Left colon (tissue), 2 donors: ENCODE measurements at regions not wholly inside any gene's neighbourhood (a gene's known extent, or its start where the extent isn't known, plus 50 kb on each side); places are given as distances from the start of the nearest gene placed in this dataset.
"Not testable (repeated sequence)": the region's sequence is repeated elsewhere in the genome, so short reads cannot be mapped to it uniquely, and the experiment has no call there.

ENCODE experiments used
- ATAC-seq: fragments of 200-7000 bp; cut with Tn5 transposase; one replicate; pipeline ENCODE4 v1.9.1; 2020; ENCODE audit warnings: mild to moderate bottlenecking, moderate library complexity
- DNase-seq, 2 donors: peaks; one replicate each; pipeline ENCODE4 v3.0.0-alpha.2; 2020
- intact Hi-C, 2 donors: fragments of 100-400 bp; cut with DNase I in 1 of 2; cut with micrococcal nuclease in 1 of 2; formaldehyde crosslinking; loops; one replicate each; pipeline versions ENCODE4 v1.11.2 to v1.14.0; 2022; cut with DNase I, micrococcal nuclease
- donor health status: DM: no; HTN: no; CAD: no.
- donor health status: DM: yes; HTN: yes; CAD: no.

DNA sequence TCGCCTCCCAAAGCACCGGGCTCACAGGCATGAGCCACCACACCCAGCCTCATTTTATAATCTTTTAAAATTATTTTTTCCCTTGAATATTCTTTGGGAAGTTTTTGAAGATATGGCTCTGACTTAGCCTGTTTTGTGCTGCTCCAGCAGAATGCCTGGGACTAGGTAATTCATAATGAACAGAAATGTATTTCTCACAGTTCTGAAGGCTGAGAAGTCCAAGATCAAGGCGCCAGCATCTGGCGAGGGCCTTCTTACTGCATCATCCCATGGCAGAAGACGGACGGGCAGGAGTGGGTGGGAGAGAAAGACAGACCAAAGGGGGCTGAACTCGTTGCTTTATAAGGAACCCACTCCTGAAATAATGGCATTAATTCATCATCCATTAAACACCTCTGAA is 99.0 kb upstream of the SLC25A33 start:
- ATAC-seq = no peak
- intact Hi-C loops = no loop called here
- no peak for DNase-seq

DNA sequence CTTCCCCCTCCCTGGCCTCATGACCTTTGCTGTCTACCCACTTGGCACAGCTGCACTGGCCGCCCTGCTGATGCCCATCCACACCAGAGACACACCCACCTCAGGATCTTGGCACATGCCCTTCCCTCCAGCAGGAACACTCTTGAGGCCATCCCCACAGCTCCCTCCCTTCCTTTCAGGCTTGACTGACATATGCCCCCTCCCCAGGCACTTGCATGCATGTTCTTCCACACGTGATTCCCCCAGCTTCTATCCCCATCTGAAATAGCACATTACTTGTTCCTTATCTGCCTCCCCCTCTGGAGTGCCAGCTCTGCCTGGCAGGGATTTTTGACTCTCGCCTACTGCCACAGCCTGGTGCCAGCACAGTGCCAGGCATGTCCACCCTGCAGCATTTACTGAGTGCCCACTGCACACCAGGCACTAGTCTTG is 98.5 kb upstream of the SLC25A33 start:
- intact Hi-C loops = no loop called here
- DNase-seq = peak in 1 of 2 donors; percentile 47
- no peak for ATAC-seq

GRCh38 chr1:9441451-9442133 is 97.7 kb upstream of the SLC25A33 start:
- no peak for DNase-seq
- ATAC-seq = no peak
- intact Hi-C loops = no loop called here

GRCh38 chr1:9442278-9442846 is 96.9 kb upstream of the SLC25A33 start:
- DNase-seq (no peak), ATAC-seq (peak; percentile 48)
- intact Hi-C loops = no loop called here

DNA sequence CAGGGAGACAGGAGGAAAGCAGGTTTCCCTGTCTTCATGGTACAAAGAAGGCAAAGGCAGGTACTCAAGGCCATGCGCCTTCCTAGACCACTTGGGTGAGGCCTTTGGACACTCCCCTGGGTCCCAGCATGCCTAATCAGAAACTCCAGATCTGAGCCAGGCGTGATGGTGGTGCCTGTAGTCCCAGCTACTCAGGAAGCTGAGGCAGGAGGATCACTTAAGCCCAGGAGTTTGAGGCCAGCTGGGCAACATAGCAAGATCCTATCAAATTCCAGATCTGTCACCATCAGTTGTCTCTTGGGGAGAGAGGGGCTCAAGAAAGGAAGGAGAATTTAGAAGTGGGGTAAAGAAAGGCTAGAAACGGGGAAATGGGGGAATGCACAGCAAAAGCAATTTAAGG is 96.3 kb upstream of the SLC25A33 start:
- DNase-seq (no peak), ATAC-seq (no peak)
- intact Hi-C loops = no loop called here

DNA sequence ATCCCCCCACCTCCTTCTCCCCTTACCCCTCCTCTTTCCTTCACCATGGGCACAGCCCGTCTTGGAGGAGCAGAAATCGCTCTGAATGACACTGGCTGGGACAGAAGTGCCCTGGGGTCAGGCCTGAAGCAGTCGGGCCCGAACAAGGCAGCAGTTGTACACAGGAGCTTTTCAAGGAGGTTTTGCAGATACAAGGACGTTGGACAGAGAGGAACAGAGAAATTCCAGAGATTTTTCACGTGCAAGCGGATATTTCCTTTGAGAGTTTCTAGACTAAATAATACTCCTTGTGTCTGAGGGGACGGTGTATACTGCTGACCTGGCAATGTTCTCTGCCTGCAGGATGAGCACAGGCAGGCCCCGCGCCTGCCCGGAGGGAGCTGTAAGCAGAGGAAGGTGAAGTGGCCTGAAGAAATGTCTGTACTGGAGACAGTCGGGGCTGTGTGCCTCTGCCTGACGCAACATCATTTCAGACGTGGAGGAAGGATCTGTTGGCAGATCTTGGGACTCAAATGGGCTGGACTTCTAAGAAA is 95.3 kb upstream of the SLC25A33 start:
- no peak for ATAC-seq
- intact Hi-C loops = no loop called here
- DNase-seq = no peak

DNA sequence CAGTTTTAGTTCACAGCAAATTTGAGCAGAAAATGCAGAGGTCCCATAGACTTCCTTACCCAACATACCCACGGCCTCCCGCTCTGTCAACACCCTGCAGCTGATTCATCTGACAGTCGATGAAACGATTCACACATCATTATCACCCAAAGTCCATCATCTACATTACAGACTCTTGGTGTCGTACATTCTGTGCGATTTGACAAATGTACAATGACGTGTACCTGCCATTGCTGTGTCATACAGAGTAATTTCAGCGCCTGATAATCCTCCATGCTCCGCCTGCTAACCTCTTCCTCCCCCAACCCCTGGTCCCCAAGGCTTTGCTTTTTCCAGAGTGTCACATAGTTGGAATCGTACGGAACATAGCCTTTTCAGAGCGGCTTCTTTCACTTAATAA is 94.7 kb upstream of the SLC25A33 start:
- DNase-seq (no peak), ATAC-seq (no peak)
- intact Hi-C loops = no loop called here

- intact Hi-C loops, ATAC-seq, DNase-seq: not testable (repeated sequence)
Measured at GRCh38 chr1:9445081-9445480, 94.2 kb upstream of the SLC25A33 start.

GRCh38 chr1:9447215-9447960 is 91.9 kb upstream of the SLC25A33 start:
- no peak for DNase-seq
- ATAC-seq = no peak
- intact Hi-C loops = no loop called here

- peak; percentile 29 for ATAC-seq
- intact Hi-C loops = no loop called here
- DNase-seq = no peak
Measured at GRCh38 chr1:9448132-9449109, 90.8 kb upstream of the SLC25A33 start.

DNA sequence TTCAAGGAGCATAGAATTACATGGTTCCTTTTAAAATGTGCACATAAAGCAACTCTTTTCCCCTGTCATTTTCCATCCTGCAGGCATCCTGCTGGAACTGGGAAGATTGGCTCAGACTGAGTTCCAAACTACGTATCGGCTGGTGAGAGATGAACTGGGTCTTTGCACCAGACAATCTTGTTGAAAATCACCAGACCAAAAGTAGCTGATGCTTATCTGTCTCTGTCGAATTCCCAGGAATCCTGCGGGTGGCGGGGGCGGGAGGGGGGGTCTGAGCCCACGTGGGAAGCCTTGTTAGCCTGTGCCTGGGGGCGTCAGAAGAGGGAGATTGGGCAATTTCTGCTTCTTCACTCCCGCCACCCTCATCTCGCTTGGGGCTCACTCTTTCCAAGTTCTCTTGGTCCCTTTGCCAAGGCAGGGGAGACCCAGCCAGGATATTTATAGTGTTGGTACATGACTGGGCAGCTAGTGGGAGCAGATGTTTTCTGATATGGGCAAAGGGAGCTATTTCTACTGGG is 90.1 kb upstream of the SLC25A33 start:
- intact Hi-C loops = no loop called here
- DNase-seq (no peak), ATAC-seq (no peak)

GRCh38 chr1:9449976-9450696 is 89.1 kb upstream of the SLC25A33 start:
- intact Hi-C loops = loop anchor here in 1 of 2 donors (10.0 kb wide), 1 partner anchor 165 kb away; no protein-coding TSS in a partner anchor
- no peak for DNase-seq
- ATAC-seq = peak; percentile 29

- no peak for DNase-seq
- intact Hi-C loops = loop anchor here in 1 of 2 donors (10.0 kb wide), 1 partner anchor 166 kb away; no protein-coding TSS in a partner anchor
- no peak for ATAC-seq
Measured at GRCh38 chr1:9451081-9451480, 88.2 kb upstream of the SLC25A33 start.

DNA sequence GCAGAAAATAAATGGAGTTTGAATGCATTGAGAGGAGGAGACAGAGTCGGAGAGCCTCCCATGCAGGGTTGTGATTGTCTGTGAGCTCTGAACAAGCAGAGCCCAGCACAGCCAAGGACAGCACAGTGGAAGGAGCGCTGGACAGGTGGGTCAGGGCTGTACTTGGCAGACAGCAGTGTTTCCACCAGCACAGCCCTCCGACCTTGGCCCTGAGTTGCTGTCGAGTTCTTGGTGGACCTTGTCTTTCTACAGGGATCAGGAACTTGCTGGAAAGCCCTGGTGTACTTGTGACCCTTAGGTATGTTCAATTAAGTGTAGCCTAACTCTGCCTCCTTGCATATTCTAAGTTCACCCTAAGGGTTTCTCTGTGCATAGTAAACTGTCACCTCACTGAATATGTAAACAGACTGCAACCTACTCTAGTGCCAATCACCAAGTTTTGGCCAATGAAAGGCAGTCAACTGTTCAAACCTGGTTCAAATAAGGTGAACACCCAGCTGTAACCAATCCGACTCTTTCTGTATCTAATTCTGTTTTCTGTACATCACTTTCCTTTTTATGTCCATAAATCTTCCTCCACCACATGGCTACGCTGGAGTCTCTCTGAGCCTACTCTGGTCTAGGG is 86.6 kb upstream of the SLC25A33 start:
- DNase-seq (no peak), ATAC-seq (no peak)

GRCh38 chr1:9453375-9453774 is 85.9 kb upstream of the SLC25A33 start:
- DNase-seq (no peak), ATAC-seq (no peak)
- intact Hi-C loops = loop anchor here in 1 of 2 donors (10.0 kb wide), 1 partner anchor 169 kb away; no protein-coding TSS in a partner anchor

More for the DNA sequence above, 86.6 kb upstream of the SLC25A33 start:
- intact Hi-C loops = loop anchor here in 1 of 2 donors (10.0 kb wide), 1 partner anchor 168 kb away; no protein-coding TSS in a partner anchor

DNA sequence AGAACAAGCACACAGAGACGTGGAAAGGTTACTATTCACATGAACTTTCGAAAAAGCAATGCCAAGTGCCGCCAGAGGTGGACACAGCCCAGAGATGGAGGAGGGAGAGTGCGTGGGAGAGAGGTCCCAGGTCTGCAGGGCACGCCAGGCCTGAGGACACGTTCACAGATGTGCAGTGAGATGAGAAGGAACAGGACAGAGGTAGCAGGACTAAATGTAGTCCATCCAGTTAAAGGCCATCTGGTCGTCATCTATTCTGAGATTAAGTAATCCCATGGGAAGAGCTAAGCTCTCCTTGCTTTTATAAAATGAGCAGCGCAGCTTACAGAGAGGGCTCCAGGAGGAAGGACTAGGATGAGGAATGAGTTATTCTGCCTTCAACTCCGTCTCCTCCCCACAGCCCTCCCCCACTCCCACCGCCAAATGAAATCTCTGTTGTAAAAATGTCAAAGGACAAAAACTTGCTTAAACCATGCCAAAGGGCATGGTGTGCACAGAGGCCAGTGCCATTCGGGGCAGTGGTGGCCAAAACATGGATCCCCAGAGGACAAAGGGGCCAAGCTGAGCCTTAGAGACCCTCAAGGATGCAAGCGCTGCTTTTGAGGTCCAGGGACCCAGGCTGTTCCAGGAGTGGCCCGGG is 85.4 kb upstream of the SLC25A33 start:
- ATAC-seq = no peak

More for the DNA sequence above, 85.4 kb upstream of the SLC25A33 start:
- intact Hi-C loops = loop anchor here in 1 of 2 donors (10.0 kb wide), 1 partner anchor 169 kb away; no protein-coding TSS in a partner anchor
- DNase-seq = no peak
